Neural progenitor cell (in vitro differentiated cells): ENCODE measurements at regions not wholly inside any gene's neighbourhood (a gene's known extent, or its start where the extent isn't known, plus 50 kb on each side); places are given as distances from the start of the nearest gene placed in this dataset.

ENCODE experiments used
- CTCF ChIP-seq: fragments of 200-600 bp; sonication (generic); IDR thresholded peaks from 2 replicates; pipeline ENCODE4 v1.5.1; 2017; ENCODE audit warnings: antibody characterized with exemption, mild to moderate bottlenecking
- EZH2phosphoT487 ChIP-seq: fragments of 200-600 bp; sonication (generic); IDR thresholded peaks from 2 replicates; pipeline ENCODE4 v1.6.1; 2017; ENCODE audit warnings: antibody characterized with exemption

GRCh38 chr4:153850533-153851280, 61.8 kb upstream of the SFRP2 start:
- no peak for TF ChIP-seq CTCF
- no peak for TF ChIP-seq EZH2phosphoT487
